Choroid plexus epithelial cell (primary cell): ENCODE measurements at regions not wholly inside any gene's neighbourhood (a gene's known extent, or its start where the extent isn't known, plus 50 kb on each side); places are given as distances from the start of the nearest gene placed in this dataset.

Source experiments
- DNase-seq: peaks from one replicate; pipeline ENCODE4 v3.0.0-alpha.2; 2010; ENCODE audit warnings: low read depth
- H3K4me3 ChIP-seq: 2 replicates; pipeline ENCODE4 v1.5.1; 2011; ENCODE audit warnings: low read depth, mild to moderate bottlenecking, control low read depth, low read length, moderate library complexity
- CTCF ChIP-seq: conservative IDR thresholded peaks from 2 replicates; pipeline ENCODE4 v1.5.1; 2011; ENCODE audit warnings: low read depth, mild to moderate bottlenecking, control low read depth, inconsistent platforms, low read length, moderate library complexity

GRCh38 chr20:17878069-17878911 lies 90.3 kb downstream of the SNX5 start:
- no peak overlapping the region for H3K4me3 ChIP-seq
- no peak for TF ChIP-seq CTCF
- DNase-seq = no peak

GRCh38 chr20:17875981-17876385 lies 92.6 kb downstream of the SNX5 start:
- TF ChIP-seq CTCF = peak; percentile 23
- H3K4me3 ChIP-seq = no peak overlapping the region
- no peak for DNase-seq

GRCh38 chr20:17875106-17875980 lies 93.3 kb downstream of the SNX5 start:
- no peak for TF ChIP-seq CTCF
- no peak overlapping the region for H3K4me3 ChIP-seq
- peak; percentile 73 for DNase-seq

GRCh38 chr20:17874271-17875105 lies 94.1 kb downstream of the SNX5 start:
- no peak for TF ChIP-seq CTCF
- no peak for DNase-seq
- no peak overlapping the region for H3K4me3 ChIP-seq

GRCh38 chr20:17873410-17874270 lies 95.0 kb downstream of the SNX5 start:
- TF ChIP-seq CTCF = no peak
- peak; percentile 91 for DNase-seq
- no peak overlapping the region for H3K4me3 ChIP-seq

- H3K4me3 ChIP-seq = no peak overlapping the region
- TF ChIP-seq CTCF = no peak
- no peak for DNase-seq
These were observed 95.6 kb downstream of the SNX5 start for GRCh38 chr20:17872959-17873358.
